ENCODE measurements at regions not wholly inside any gene's neighbourhood (a gene's known extent, or its start where the extent isn't known, plus 50 kb on each side); places are given as distances from the start of the nearest gene placed in this dataset.
A peak's percentile ranks its signal among the peaks of the same experiment; 100 is the strongest.

- TF ChIP-seq CTCF (conservative IDR thresholded peaks at IDR 0.05), result no peak
- H3K27ac ChIP-seq, result no peak overlapping the region
Measured at GRCh38 chr5:33235304-33235703, 205.5 kb upstream of the TARS1 start.

- TF ChIP-seq CTCF (conservative IDR thresholded peaks at IDR 0.05), result no peak
- no peak overlapping the region for H3K27ac ChIP-seq
Measured at GRCh38 chr5:33235824-33236223, 204.9 kb upstream of the TARS1 start.

GRCh38 chr5:33237471-33237870 lies 203.3 kb upstream of the TARS1 start:
- no peak overlapping the region for H3K27ac ChIP-seq
- no peak for TF ChIP-seq CTCF (conservative IDR thresholded peaks at IDR 0.05)

- no peak for TF ChIP-seq CTCF (conservative IDR thresholded peaks at IDR 0.05)
- peak overlapping the region; percentile 46; the same call in 1 of the 2 replicates for H3K27ac ChIP-seq
Measured at GRCh38 chr5:33238826-33239695, 201.7 kb upstream of the TARS1 start.

GRCh38 chr5:33240558-33240957 lies 200.2 kb upstream of the TARS1 start:
- no peak overlapping the region for H3K27ac ChIP-seq
- no peak for TF ChIP-seq CTCF (conservative IDR thresholded peaks at IDR 0.05)

GRCh38 chr5:33241802-33242201 lies 199.0 kb upstream of the TARS1 start:
- no peak for TF ChIP-seq CTCF (conservative IDR thresholded peaks at IDR 0.05)
- H3K27ac ChIP-seq, result no peak overlapping the region

- H3K27ac ChIP-seq, result no peak overlapping the region
- TF ChIP-seq CTCF (conservative IDR thresholded peaks at IDR 0.05), result no peak
Measured at GRCh38 chr5:33242277-33242676, 198.5 kb upstream of the TARS1 start.

Data from VCaP (cell line).